ENCODE measurements at regions not wholly inside any gene's neighbourhood (a gene's known extent, or its start where the extent isn't known, plus 50 kb on each side); places are given as distances from the start of the nearest gene placed in this dataset.

DNA sequence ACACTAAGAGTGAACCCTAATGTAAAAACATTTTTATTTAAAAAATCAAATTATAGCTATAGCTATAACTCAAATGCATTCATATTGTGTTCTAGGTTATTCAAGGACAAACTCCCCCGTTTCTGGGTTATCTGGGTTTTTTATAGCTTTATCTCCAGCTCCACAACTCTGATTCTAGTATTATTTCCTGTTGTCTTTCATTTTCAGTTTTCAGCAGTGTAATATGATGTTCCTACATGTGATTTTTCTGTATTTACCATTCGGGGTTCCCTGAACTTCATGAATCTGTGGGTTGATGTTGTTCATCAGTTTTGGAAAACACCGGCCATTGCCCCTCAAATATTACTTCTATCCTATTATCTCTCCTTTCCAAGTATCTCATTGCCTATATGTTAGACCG, 221.9 kb upstream of the FOXN3 start (continued):
- TF ChIP-seq, protein P1, sequence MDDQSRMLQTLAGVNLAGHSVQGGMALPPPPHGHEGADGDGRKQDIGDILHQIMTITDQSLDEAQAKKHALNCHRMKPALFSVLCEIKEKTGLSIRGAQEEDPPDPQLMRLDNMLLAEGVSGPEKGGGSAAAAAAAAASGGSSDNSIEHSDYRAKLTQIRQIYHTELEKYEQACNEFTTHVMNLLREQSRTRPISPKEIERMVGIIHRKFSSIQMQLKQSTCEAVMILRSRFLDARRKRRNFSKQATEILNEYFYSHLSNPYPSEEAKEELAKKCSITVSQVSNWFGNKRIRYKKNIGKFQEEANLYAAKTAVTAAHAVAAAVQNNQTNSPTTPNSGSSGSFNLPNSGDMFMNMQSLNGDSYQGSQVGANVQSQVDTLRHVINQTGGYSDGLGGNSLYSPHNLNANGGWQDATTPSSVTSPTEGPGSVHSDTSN (IDR thresholded peaks at IDR 0.05; ENCODE audit: insufficient replicate concordance, low read depth, low read length): no peak
- no peak for TF ChIP-seq TBL1XR1 (IDR thresholded peaks at IDR 0.05; ENCODE audit: low read depth, low read length)
- TF ChIP-seq PAX8 (IDR thresholded peaks at IDR 0.05): no peak
- TF ChIP-seq ZNF622 (IDR thresholded peaks at IDR 0.05): no peak
- no peak for TF ChIP-seq MYC (IDR thresholded peaks at IDR 0.05; ENCODE audit: insufficient read depth, insufficient read length, insufficient replicate concordance, low read length, severe bottlenecking)
- TF ChIP-seq, protein P2, sequence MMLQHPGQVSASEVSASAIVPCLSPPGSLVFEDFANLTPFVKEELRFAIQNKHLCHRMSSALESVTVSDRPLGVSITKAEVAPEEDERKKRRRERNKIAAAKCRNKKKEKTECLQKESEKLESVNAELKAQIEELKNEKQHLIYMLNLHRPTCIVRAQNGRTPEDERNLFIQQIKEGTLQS (IDR thresholded peaks at IDR 0.05; ENCODE audit: borderline replicate concordance, extremely low read depth, low read depth, low read length): no peak

DNA sequence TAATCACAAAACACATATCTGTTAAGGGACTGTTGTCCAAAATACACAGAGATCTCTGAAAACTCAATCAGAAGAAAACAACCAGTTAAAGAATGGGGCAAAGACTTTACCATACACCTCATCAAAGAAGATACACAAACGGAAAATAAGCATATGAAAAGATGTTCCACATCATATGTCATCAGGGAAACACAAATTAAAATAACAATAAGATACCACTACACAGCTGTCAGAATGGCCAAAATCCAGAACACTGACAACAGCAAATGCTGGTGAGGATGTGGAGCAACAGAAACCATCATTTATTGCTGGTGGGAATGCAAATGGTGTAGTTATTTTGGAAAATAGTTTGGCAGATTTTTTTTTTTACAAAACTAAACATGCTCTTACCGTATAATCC, 220.5 kb upstream of the FOXN3 start:
- no peak overlapping the region for H2AFZ ChIP-seq (ENCODE audit: control insufficient read depth, low read depth, low read length)
- no peak overlapping the region for H3K27ac ChIP-seq (ENCODE audit: control insufficient read depth, insufficient read depth)
- POLR2A ChIA-PET: no interaction called here
- H3K9me3 ChIP-seq (replicated peaks; ENCODE audit: control insufficient read depth, insufficient read depth, low read length): no peaks in the 10 kb centered on the region
- no peak overlapping the region for H3K4me3 ChIP-seq
- H3K9ac ChIP-seq (ENCODE audit: control insufficient read depth, insufficient read depth, low read length): no peak overlapping the region
- H3K27me3 ChIP-seq (replicated peaks in 1 of 2; ENCODE audit: control insufficient read depth in 2 of 2, insufficient read depth in 2 of 2, low read length in 1 of 2): no peaks in the 10 kb centered on the region
- peaks cover 6% of the 10 kb centered on the region for H3K4me1 ChIP-seq (ENCODE audit: control insufficient read depth, insufficient read depth, low read length)
- no peaks in the 10 kb centered on the region for H3K36me3 ChIP-seq (ENCODE audit: control insufficient read depth in 2 of 2, insufficient read depth in 2 of 2, low read length in 1 of 2)
- no peaks in the 10 kb centered on the region for H3K79me2 ChIP-seq (ENCODE audit: control insufficient read depth, insufficient read depth, low read length)
- RAD21 ChIA-PET (ENCODE audit: unreplicated experiment): no interaction called here
- in situ Hi-C loops (cut with MboI) (no loop called here), intact Hi-C loops (cut with micrococcal nuclease; ENCODE audit: unreplicated experiment) (no loop called here)
- no TSS peak for BruUV-seq (replicated peaks)
- no peaks in the 10 kb centered on the region for H4K20me1 ChIP-seq (ENCODE audit: control insufficient read depth, insufficient read depth)
- CTCF ChIA-PET: no interaction called here
- FAIRE-seq (no peak), ATAC-seq (no peak), DNase-seq (ENCODE audit: low read depth, low spot score) (no peak)
- H3K4me2 ChIP-seq (ENCODE audit: control insufficient read depth, insufficient read depth): no peak overlapping the region
- WGBS (ENCODE audit: insufficient coverage, insufficient replicate concordance, low lambda C conversion rate, missing lambda C conversion rate): 95% methylated on average over 2 of the region's 2 CpGs
- TF ChIP-seq CREB1 (IDR thresholded peaks at IDR 0.05; ENCODE audit: low read depth) (no peak), RAD21 (IDR thresholded peaks at IDR 0.05; ENCODE audit: insufficient read depth, low read depth, low read length) (no peak), SRF (IDR thresholded peaks at IDR 0.05; ENCODE audit: low read depth in 2 of 2, low read length in 2 of 2) (no peak), SUPT20H (IDR thresholded peaks at IDR 0.05; ENCODE audit: borderline replicate concordance, control insufficient read depth, low read depth, low read length) (no peak), BACH1 (IDR thresholded peaks at IDR 0.05; ENCODE audit: borderline replicate concordance) (no peak), PAX8 (IDR thresholded peaks at IDR 0.05) (no peak), MEF2B (IDR thresholded peaks at IDR 0.05; ENCODE audit: partially characterized antibody, poor library complexity, severe bottlenecking) (no peak), CHD4 (IDR thresholded peaks at IDR 0.05) (no peak), FOXM1 (IDR thresholded peaks at IDR 0.05; ENCODE audit: low read depth, low read length) (no peak), GATAD2B (conservative IDR thresholded peaks at IDR 0.05; ENCODE audit: low read depth) (no peak), POLR2AphosphoS5 (IDR thresholded peaks at IDR 0.05; ENCODE audit: low read length) (no peak), GABPA (IDR thresholded peaks at IDR 0.05; ENCODE audit: low read depth) (no peak), MEF2A (IDR thresholded peaks at IDR 0.05; ENCODE audit: insufficient read depth, low read depth, low read length) (no peak), RB1 (IDR thresholded peaks at IDR 0.05; ENCODE audit: borderline replicate concordance) (no peak), CBFB (IDR thresholded peaks at IDR 0.05; ENCODE audit: low read depth) (no peak), TBL1XR1 (IDR thresholded peaks at IDR 0.05; ENCODE audit: low read depth, low read length) (no peak), NFIC (IDR thresholded peaks at IDR 0.05; ENCODE audit: low read depth, low read length) (no peak), TARDBP (IDR thresholded peaks at IDR 0.05; ENCODE audit: borderline replicate concordance) (no peak)
- TF ChIP-seq, protein P2 (IDR thresholded peaks at IDR 0.05; ENCODE audit: borderline replicate concordance, extremely low read depth, low read depth, low read length): no peak
- SMC1A ChIA-PET (ENCODE audit: uncharacterized antibody, unreplicated experiment): interaction anchor here (1.2 kb wide), 1 partner anchor 18 kb away, joined by 3 read pairs; no protein-coding TSS in a partner anchor

Data from GM12878 (cell line).